HG03521 (cell line): ENCODE measurements at regions not wholly inside any gene's neighbourhood (a gene's known extent, or its start where the extent isn't known, plus 50 kb on each side); places are given as distances from the start of the nearest gene placed in this dataset.

Source experiments
- ATAC-seq: cut with Tn5 transposase; IDR thresholded peaks from one replicate; pipeline ENCODE4 v1.9.1; 2021; ENCODE audit warnings: mild to moderate bottlenecking, moderate library complexity; ENCODE audit not compliant: unreplicated experiment

DNA sequence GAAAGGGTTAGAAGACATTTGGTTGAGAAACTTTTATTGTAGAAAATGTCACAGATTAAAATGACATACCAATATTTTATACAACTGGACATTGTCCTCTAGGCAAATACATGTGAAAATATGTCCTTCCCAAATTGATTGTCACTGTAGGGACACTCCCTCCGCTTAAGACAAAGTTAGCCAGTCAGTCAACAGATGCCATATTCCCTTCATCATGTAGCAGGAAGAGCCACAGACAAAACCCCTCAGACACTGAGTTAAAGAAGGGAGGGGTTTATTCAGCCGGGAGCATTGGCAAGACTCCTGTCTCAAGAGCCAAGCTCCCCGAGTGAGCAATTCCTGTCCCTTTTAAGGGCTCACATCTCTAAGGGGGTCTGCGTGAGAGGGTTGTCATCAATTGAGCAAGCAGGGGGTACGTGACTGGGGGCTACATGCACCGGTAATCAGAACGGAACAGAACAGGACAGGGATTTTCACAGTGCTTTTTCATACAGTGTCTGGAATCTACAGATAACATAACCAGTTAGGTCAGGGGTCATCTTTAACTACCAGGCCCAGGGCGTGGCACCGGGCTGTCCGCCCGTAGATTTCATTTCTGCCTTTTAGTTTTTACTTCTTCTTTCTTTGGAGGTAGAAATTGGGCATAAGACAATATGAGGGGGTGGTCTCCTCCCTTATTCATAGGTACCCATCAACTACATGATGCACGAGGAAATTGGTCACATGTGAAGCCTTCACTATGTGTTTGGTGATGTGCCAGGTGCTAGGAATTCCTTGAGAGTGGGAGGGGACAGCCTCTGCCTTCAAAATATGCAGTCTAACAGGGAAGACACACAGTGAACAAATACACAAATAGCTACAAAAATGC is 155.7 kb upstream of the CDYL start:
- no peak for ATAC-seq

GRCh38 chr6:4616311-4616710 is 159.9 kb upstream of the CDYL start:
- ATAC-seq: no peak

DNA sequence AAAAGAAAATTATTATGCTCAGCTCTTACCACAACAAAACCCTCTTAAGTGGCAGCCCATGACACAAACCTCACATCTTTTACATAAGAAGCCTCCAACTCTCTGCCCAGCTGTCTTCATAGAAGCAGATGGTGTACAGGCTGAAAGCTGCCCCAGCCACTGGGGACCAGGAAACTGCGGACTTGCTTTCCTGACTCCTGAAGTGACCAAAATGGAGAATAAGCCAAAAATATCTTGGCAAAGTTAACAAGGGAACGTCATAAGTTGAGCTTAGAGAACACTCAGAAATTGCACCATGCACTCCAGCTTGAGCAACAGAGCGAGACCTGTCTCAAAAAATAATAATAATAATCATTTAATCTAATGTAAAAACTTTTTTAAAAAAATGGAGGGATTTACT is 160.3 kb upstream of the CDYL start:
- no peak for ATAC-seq

- ATAC-seq: no peak
Observed at GRCh38 chr6:4615231-4615630, 161.0 kb upstream of the CDYL start.

DNA sequence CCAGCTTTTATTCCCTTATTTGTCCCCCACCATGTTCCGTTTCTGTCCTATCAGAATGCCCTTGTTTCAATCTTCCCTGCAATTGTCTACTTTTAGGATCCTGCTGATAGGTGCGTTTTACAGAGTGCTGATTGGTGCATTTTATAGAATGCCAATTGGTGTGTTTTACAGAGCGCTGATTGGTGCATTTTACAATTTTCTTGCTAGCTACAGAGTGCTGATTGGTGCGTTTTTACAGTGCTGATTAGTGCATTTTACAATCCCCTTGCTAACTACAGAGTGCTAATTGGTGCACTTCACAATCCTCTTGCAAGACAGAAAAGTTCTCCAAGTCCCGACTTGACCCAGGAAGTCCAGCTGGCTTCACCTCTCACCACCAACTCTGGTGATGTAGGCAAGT is 161.6 kb upstream of the CDYL start:
- ATAC-seq: no peak

- no peak for ATAC-seq
Observed at GRCh38 chr6:4613795-4614194, 162.4 kb upstream of the CDYL start.

DNA sequence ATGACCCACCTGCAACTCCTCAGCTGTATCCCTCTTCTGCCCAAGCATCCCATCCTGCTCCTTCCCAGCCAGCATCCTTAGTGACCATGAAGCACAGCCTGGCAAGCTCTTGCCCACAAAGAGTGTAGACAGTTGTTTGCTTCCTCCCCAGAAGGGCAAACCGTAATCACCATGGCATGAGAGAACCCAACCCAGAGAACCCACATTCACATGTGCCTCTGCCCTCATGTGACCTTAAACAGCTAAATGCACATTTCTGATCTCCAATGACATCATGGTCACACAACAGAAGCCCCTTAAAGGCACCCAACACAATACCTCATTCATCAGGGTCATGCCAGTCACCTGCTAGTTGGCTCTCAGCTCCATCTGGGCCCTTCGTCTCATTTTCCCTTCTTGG is 162.8 kb upstream of the CDYL start:
- ATAC-seq: no peak

GRCh38 chr6:4612636-4613171 is 163.5 kb upstream of the CDYL start:
- no peak for ATAC-seq

DNA sequence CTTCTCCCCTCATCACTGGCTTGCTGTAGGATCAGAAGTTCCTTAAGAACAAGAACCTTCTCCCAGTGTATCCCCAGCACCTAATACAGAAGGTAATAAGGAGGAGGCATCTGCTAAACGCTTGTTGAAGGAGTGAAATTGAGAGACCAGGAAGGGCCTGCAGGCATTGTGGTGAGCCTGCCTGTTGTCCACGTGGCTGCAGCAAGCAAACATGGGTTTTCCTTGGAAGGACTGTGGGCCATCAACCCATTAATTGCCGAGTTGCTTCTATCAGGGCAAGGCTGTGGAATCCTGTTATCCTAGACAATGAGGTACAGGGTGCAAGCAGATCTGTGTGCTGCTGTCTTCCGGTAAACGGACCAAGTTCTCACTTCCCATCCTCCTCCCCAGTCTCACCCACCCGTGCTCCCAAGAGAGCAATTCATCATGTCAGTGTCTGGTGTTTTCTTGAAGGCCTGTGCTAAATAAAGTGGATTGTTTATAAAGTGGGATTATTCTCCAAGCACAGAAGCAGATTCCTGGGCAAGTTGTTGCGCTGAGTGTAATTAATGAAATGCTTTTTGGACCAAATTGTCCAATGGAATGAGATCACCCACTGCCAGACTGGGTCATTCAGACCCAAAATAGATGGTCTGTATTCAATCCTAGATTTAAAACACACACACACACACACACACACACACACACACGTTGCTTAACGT is 164.6 kb upstream of the CDYL start:
- no peak for ATAC-seq

- ATAC-seq: no peak
Observed at GRCh38 chr6:4610256-4610655, 165.9 kb upstream of the CDYL start.

- ATAC-seq: no peak
Observed at GRCh38 chr6:4608361-4609115, 167.7 kb upstream of the CDYL start.

GRCh38 chr6:4607793-4608192 is 168.4 kb upstream of the CDYL start:
- no peak for ATAC-seq

GRCh38 chr6:4606821-4607704 is 169.1 kb upstream of the CDYL start:
- ATAC-seq: no peak

GRCh38 chr6:4606016-4606415 is 170.2 kb upstream of the CDYL start:
- ATAC-seq: no peak

- ATAC-seq: no peak
Observed at GRCh38 chr6:4603856-4604369, 172.3 kb upstream of the CDYL start.

GRCh38 chr6:4603291-4603690 is 172.9 kb upstream of the CDYL start:
- no peak for ATAC-seq

DNA sequence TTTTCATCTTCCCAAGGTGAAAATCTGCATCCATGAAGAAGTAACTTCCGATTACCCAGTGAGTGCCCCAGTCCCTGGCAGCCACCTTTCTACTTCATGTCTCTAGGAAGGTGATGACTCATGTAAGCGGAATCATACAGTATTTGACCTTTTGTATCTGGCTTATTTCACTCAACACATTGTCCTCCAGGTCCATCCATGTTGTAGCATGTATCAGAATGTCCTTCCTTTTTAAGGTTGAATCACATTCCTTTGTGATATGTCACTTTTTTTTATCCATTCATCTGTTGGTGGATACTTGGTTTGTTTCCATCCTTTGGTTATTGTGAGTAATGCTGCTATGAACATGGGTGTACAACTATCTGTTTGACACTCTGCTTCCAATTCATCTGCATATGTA is 176.3 kb upstream of the CDYL start:
- ATAC-seq: no peak

- no peak for ATAC-seq
Observed at GRCh38 chr6:4598384-4598995, 177.7 kb upstream of the CDYL start.

GRCh38 chr6:4593951-4594350 is 182.3 kb upstream of the CDYL start:
- no peak for ATAC-seq

DNA sequence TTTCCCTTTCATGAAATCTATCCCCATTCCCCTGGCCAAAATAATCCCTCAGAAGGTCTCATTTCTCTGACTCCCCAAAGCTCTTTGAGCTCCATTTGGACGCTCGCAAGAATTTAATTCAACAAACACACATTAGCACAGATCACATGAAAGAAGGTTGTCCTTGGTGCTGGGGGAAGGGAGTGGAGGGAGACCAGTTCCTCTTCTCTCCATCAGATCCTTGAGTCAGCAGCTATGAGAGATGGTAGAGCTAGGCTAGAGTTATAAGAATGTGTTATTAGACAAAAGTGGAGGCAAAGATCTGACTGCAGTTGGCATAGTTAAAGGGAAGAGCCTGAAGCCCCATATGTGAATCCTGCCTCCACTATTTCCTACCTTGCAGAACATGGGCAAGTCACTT is 184.2 kb upstream of the CDYL start:
- ATAC-seq: no peak
